ENCODE measurements at regions not wholly inside any gene's neighbourhood (a gene's known extent, or its start where the extent isn't known, plus 50 kb on each side); places are given as distances from the start of the nearest gene placed in this dataset.

GRCh38 chr20:39880890-39881289, 808.1 kb downstream of the MAFB start (continued):
- no peak for TF ChIP-seq E2F6 (IDR thresholded peaks at IDR 0.05)
